WERI-Rb-1 (cell line): ENCODE measurements at regions not wholly inside any gene's neighbourhood (a gene's known extent, or its start where the extent isn't known, plus 50 kb on each side); places are given as distances from the start of the nearest gene placed in this dataset.

Source experiments
- DNase-seq: peaks from one replicate; pipeline ENCODE4 v3.0.0-alpha.2; 2020
- H3K27ac ChIP-seq: fragments of 250-450 bp; sonication (Bioruptor Pico); 2 replicates; pipeline ENCODE4 v1.5.1; 2020; ENCODE audit warnings: mild to moderate bottlenecking, moderate library complexity
- H3K27me3 ChIP-seq: fragments of 250-450 bp; sonication (Bioruptor Pico); 2 replicates; pipeline ENCODE4 v1.5.1; 2021; ENCODE audit warnings: mild to moderate bottlenecking, low read depth, moderate library complexity; ENCODE audit not compliant: insufficient read depth, severe bottlenecking
- H3K36me3 ChIP-seq: fragments of 250-450 bp; sonication (Bioruptor Pico); 2 replicates; pipeline ENCODE4 v1.5.1; 2020; ENCODE audit warnings: mild to moderate bottlenecking, moderate library complexity
- H3K4me3 ChIP-seq: 2 replicates; pipeline ENCODE4 v1.5.1; 2011; ENCODE audit warnings: low read depth, mild to moderate bottlenecking, control low read depth, low read length
- H3K9me3 ChIP-seq: fragments of 250-450 bp; sonication (Bioruptor Pico); 2 replicates; pipeline ENCODE4 v1.5.1; 2021; ENCODE audit warnings: mild to moderate bottlenecking, moderate library complexity; ENCODE audit not compliant: severe bottlenecking
- TF ChIP-seq, protein P1 (sequence below): IDR thresholded peaks from 2 replicates; pipeline ENCODE4 v1.5.1; 2011; ENCODE audit warnings: low read depth, mild to moderate bottlenecking, control low read depth, inconsistent platforms, low read length

DNA sequence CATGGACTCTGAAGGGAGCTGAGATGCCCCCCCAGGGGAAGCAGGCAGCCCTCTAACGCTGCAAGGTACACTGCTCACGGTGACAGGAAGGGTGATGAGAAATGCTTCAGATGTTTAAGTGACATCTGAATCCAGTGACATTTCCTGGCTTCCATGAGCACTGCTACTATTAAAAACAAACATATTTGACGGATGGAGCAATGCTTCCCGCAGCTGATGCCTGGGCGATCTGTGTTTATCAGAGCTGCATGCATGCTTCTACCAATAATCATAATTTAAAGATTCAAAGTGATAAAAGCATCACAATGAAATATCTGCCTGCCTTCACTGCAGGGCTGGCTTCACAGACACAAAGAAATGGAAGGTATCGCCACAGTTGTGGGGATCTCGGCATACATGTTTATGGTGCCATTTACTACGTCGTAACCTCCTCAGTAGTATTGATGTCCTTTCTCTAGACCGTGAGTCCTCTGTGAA lies 66.1 kb upstream of the AOAH start:
- Histone ChIP-seq H3K27me3 (no peaks in the 10 kb centered on the region), H3K9me3 (no peaks in the 10 kb centered on the region), H3K4me3 (no peak overlapping the region), H3K36me3 (no peaks in the 10 kb centered on the region), H3K27ac (no peak overlapping the region)
- TF ChIP-seq, protein P1, sequence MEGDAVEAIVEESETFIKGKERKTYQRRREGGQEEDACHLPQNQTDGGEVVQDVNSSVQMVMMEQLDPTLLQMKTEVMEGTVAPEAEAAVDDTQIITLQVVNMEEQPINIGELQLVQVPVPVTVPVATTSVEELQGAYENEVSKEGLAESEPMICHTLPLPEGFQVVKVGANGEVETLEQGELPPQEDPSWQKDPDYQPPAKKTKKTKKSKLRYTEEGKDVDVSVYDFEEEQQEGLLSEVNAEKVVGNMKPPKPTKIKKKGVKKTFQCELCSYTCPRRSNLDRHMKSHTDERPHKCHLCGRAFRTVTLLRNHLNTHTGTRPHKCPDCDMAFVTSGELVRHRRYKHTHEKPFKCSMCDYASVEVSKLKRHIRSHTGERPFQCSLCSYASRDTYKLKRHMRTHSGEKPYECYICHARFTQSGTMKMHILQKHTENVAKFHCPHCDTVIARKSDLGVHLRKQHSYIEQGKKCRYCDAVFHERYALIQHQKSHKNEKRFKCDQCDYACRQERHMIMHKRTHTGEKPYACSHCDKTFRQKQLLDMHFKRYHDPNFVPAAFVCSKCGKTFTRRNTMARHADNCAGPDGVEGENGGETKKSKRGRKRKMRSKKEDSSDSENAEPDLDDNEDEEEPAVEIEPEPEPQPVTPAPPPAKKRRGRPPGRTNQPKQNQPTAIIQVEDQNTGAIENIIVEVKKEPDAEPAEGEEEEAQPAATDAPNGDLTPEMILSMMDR: no peak
- DNase-seq: no peak

DNA sequence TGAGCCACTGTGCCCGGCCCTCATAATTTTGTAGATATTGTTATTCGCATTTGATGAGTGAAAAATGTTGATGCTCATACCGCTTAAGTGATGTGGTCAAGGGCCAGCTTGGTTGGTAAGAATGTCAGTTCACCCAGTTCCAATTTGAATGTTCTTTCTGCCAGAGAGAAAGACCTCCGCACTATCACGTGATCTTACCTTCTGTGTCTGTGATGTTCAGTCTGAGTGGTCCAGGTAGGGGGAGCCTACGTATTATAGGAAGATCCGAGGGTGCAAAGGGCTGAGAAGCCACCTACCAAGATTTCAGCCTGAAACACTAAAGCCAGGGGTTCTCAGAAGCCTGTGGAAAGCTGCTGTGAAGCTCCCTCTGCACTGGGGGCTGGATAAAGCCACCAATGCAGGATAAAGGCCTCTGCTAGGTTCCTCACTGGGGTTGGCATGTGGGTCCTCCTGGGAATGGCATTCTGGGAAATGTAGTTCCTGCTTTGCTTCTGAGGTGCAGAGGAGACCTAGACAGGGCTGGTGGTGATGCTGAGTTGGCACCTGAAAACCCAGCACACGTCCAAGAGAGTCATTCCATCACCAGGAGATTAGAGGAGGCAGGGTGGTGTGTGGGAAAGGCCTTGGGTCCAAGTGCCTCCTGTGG lies 64.7 kb upstream of the AOAH start:
- Histone ChIP-seq H3K4me3 (no peak overlapping the region), H3K27ac (no peak overlapping the region), H3K27me3 (no peaks in the 10 kb centered on the region), H3K36me3 (no peaks in the 10 kb centered on the region), H3K9me3 (no peaks in the 10 kb centered on the region)
- TF ChIP-seq, protein P1: no peak
- DNase-seq: no peak

DNA sequence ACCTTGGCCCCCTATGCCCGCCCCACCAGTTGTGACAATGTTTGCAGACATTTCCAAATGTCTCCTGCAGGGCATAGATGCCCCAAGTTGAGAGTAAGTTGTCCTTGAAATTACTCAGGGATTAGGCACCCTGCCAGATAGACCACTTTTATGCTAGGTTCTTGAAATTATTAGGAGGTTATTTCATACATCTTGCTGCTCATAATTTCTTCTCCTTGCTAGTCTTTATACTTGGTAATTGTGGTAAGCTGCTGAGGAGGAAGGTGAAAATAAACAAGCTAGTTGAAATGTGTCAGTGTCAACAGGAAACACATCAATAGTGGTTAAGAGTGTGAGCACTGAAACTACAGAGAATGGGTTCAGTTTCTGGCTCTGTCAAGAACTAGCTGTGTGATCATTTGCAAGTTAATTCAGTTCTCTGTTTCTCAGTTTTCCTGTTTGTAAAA lies 63.7 kb upstream of the AOAH start:
- no peak for DNase-seq
- H3K4me3 ChIP-seq: no peak overlapping the region
- TF ChIP-seq, protein P1: no peak
- H3K27ac ChIP-seq: no peak overlapping the region
- no peaks in the 10 kb centered on the region for H3K9me3 ChIP-seq
- no peaks in the 10 kb centered on the region for H3K27me3 ChIP-seq
- H3K36me3 ChIP-seq: no peaks in the 10 kb centered on the region

DNA sequence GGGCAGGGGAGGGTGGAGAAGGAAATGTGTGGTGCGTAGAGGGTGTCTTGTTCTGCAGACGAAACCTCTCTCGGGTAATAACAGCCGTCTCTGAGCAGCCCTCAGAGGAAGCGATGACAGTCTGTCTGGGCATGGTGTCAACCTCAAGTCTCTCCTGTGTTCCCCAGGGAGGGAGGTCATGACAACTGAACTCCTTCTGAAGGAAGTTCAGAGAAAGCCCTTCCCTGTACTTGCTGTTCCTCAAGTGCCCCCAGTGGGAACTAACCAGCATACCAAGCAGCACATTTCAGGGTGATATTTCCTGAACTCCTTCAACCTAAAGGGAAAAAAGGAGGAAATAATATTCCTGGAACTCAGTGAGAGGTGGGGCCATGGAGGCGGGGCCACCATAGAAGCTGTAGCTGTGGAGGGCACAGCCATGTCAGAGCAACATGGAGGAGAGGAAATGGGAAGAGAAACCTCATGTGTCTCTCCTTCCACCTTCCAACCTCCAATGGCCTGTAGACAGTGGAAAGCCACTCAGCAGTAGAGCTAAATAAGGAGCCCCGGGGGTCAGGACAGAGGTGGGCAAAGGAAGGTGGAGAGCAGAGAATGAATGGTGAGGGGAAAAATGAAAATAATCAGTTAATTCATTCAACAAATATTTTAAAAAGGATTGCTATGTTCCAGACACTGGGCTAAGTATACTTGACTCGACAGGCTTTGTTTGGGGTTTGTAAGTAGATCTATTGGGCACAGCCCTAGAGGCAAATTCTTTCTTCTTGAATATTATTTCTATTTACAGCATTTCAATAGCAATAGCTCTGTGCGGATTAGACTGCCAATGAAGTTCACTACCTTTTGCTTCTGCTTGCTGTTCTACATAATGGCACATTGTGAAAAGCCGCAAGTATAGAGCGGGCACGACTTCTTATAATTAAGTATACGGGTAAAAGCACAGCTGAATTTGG lies 61.0 kb upstream of the AOAH start:
- Histone ChIP-seq H3K27ac (no peak overlapping the region), H3K27me3 (no peaks in the 10 kb centered on the region), H3K4me3 (no peak overlapping the region), H3K9me3 (no peaks in the 10 kb centered on the region), H3K36me3 (no peaks in the 10 kb centered on the region)
- DNase-seq: no peak
- TF ChIP-seq, protein P1: no peak

DNA sequence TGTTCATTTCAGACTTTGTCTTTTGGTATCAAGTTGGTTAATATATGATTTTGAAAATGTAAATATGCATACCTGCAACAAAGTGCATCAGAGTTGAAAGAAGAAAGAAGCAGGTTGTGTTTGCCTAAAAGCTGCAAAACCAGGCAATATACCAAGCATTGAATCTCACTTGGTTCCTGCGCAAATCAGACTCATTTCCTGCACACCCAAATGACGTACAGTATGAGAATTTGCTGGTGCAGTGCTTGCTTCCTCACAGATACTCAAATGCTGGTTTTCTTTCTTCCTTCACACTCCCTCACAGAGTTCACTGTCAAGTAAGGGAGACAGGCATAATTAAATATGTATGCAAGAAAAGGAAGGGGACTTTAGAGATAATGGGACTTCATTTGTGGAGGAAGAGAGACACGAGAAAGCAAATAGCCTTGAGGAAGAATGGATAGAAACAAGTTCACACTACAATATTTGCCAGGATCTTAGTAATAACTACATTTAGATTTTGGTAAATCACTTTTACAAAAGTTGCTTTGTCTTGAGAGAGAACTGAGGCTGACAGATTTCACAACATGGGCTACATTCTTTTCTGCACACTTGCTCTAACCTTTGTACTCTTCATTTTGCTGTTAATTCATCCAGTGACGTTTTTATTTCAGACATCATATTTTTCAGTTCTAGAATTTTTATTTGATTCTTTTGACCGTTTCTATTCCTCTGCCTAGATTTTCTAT lies 56.9 kb upstream of the AOAH start:
- no peak overlapping the region for H3K4me3 ChIP-seq
- no peak overlapping the region for H3K27ac ChIP-seq
- TF ChIP-seq, protein P1: no peak

More for the DNA sequence above, 56.9 kb upstream of the AOAH start:
- no peaks in the 10 kb centered on the region for H3K27me3 ChIP-seq
- DNase-seq: no peak
- no peaks in the 10 kb centered on the region for H3K36me3 ChIP-seq
- H3K9me3 ChIP-seq: no peaks in the 10 kb centered on the region
